DMS 273 (cell line): ENCODE measurements at regions not wholly inside any gene's neighbourhood (a gene's known extent, or its start where the extent isn't known, plus 50 kb on each side); places are given as distances from the start of the nearest gene placed in this dataset.

Experiments
- DNase-seq: peaks from one replicate; lab custom pipeline; 2025; ENCODE audit not compliant: unreplicated experiment; lab: John Stamatoyannopoulos, UW

DNA sequence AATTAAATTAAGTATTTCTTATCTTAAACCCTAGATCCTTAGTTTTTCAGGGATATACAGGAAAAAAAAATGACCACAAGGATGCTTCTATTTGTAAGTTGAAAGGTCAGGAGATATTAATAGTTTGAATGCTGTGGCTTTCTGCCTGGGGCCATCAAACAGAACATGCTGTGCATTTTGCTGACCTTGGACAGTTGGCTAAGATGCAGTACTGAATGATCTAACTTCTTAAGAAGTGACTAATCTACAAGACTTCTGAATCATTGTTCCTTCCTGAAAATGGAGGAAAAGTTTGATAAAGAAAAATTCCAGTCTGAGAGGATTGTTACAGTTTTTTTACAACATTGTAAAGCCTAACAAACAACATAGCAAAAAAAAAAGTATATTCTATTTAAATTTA, 237.8 kb upstream of the JADE1 start:
- no peak for DNase-seq

DNA sequence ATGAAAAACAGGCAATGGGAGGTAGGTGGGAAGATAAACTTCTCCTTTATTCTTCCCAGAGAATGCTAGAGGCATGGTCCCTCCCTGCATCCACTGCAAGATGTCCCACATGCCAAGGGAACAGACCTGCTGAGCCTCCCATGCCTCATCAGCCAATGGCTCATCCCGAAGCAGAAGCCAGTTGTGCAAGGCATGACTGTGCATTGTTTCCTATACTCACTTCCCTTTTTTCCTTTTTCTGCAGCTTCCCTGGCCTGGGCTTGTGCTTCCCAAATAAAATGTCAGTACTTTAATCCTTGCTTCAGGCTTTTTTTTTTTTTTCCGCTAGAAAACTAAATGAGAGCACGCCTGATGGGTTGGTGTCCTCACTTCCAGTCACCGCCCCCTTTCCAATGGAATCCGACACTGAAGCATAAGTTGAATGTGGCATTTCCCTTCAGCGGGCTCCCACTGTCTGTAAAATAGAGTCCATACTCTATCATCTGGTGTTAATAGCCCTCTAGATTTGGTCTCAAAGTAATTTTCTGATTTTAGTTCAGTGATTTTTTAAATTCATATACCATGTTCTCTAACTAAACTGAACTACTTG, 239.0 kb upstream of the JADE1 start:
- no peak for DNase-seq

DNA sequence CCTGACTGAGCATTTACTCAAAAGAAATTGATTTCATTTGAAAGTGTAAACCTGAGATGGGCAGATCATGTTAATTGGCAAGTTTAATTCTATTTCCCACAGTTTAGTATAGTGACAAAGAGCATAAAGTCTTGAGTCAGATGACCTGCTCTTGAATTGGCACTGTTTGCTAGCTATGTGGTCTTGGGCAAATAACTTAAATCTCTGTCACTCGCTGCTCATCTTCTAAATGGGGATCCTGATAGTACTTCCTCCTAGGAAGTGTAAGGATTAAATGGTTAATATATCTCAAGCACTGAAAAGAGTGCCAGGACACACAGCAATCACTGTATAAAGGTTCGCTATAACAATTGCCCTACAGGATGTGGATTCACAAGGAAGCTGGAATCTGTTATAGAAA, 242.8 kb upstream of the JADE1 start:
- no peak for DNase-seq

DNA sequence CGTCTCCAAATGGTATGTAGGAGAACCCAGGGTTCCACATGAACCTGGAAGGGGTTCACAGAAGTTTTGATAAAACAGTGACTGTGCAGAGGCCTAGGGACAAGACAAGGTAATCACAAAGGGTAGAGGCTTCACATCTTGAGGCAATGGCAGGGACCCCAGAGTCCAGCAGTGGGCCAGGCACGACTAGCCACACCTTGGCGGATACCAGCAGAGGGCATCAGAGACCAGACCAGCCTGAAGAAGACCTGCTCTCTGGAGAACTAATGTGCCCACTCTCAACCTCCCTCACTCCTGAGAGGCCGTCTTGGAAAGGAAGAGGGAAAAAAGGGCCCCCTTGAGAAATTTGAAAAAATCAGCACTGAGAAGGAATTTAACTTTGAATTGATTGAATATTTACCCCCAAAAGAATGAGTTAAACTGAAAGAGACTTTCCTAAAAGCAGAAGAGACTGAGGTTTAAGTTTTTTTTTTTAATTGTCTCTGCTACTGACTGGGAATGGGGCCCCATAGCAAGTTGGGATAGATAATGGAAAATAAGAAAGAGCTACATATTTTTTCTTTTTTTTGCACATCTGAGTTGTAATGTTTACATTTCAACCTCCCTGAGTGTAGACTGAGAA, 243.8 kb upstream of the JADE1 start:
- peak; percentile 38 for DNase-seq

DNA sequence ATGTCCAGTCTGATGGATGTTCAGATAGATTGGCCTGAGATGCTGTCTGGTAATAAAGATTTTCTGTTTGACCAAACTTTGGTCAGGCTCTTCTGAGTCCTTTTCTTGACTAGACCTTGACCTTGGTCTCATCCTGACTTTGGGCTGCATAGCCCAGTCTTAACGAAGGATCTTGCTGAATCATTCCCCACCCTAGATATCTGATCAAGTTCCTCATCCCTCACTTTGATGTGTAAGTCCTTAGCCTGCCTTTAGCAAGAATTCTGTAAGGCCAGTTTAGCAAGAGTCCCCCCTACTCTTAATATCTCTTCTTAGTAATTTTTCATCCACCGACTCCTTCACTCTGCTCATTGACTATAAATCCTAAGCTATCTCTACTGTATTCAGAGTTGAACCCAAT, 244.4 kb upstream of the JADE1 start:
- DNase-seq, result no peak

DNA sequence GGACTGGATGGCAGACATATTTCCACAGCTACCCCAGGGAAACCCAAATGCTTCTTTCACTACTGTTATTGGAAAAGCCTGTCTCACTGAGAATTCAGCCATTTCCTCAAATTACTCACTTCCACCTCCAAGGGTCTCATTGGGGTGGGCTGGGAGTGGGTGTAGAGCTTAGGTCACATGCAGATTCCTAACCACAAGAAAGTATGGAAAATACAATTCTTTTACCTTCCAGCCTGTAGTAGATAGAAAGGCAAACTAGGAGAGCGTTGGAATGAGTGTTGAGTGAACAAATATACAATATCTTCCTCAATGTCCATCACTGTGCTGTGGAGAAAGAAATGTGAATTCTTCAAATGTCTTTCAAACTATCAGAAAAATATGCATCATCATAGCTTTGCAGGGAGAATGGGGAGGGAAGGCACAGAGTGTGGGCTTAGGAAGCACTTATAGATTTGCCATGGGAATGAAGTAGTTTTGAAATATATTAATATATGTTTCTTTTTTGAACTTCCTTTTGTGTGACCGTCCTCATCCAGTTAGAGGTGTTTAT, 245.3 kb upstream of the JADE1 start:
- DNase-seq, result no peak

DNA sequence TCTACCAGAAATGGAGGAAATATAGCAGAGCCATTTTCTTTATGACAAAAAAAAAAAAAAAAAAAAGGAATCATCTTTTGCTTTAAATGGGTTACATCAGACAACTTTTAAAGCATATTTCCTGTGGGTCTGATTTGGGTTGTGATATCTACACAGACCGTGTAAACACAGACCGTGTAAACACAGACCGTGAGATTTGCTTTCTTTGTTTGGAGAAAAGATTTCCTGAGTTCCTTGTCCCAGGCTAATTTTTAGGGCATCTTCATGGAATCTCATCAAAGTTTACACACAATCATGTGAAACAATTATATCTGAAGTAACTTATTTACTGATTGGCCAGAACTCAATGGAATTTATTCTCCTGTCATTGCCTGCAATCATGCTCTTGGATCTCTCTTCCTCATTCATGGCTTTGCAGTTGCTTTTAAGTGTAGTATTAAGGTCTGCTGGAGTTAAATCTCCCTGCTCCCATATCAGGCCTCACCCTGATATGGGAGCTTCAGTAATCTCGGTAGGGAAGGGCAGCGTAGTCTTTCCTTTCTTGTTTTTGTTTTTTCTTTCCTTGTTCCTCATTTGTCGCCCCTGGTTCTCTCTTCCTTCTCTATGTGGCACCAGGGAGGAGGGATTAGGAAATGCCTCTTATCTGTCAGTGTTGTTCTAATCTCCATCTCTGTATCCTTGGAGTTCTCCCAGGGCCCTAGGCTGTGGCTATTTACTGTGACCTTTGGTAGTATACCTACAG, 248.6 kb upstream of the JADE1 start:
- DNase-seq, result no peak

DNA sequence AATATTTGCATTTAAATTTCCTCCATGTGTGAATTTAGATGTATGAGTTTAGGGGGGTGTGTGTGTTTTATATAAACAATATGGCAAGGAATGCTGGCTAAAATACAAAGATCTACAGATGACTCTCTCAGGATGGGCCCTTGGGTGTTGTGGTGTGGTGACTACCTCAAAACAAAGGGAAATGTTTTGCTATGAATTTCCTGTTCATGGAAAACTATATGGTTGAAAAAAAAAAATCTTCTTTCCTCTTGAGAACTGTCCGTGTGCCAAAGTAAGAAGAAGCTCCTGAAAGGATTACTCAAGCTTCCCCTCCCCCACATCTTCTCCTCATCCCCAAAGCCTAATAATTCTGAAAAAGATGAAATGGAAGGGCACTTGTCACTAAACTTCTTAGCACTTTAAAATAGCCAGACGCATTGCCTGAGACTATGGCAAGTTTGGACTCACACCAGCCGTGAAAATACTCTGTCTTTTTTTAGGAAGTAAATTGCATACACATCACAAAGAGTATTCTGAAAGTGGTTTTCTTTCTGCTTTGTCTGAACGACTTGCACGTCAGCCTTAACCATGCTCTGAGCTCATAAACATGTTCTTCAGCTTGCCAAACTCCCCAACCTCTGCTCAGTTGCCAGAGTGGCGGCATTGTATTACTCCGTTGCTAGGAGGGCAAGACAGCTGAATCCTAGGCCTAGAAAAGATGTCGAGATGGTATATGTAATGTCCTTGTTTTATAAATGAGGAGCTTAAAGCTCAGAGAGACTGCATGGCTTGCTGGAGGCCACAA, 250.4 kb upstream of the JADE1 start:
- no peak for DNase-seq

DNA sequence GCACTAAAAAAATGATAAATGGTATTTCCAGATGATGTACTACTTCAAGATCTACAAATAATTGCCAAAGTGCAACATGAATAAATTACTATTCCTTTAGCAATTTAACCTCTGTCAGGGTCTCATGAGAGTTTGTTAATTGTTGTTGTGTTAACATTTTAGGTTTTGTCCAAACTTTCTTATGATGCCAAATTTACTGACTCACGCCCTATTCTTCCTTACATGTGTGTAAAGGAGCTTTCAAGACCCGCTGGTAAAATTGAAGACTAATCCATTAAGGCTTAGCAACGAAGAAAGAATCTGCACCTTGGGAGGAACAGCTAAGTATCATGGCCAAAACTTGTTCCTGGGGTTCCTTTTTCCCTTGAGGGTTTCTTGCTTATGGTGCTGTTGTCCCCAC, 252.7 kb upstream of the JADE1 start:
- DNase-seq, result no peak

DNA sequence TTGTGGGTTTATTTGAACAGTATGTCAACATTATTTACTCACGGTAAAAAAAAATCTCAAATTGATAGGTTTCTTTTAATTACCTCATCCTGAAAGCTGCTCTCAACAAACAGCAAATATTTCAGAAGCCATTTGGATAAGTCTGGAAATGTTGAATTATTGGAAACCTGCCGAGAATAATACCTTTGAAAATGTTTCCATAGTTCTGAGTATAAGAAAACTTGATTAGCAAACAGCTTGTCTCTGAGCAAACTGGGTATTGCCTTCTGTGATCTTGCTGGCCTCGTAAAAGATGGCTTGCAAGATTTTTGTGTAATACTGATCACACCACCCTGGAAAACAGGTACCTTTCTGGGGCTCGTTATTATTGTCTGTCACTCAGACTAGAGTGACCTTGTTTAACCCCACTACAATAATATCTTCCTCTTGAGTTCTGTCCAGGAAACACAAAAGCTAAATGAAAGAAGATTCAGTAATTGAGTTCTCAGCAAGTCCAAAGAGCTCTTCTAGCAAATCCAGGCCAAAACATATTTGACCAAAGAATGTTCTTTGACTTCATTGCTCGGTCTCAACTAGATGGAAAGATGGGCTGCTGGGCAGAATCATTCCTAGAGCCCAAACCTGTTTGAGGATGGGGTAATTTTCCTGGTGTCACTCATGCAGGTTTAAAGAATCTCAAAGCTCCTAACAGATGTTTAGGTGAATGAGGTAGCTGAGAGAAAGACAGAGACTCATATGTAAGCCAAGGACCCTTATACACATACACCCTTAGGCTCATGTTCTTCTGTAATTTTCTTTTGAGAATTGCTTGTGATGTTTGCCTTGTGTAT, 255.6 kb upstream of the JADE1 start:
- DNase-seq, result peak; percentile 40

- no peak for DNase-seq
These were observed 257.0 kb upstream of the JADE1 start for GRCh38 chr4:128552586-128552907.

DNA sequence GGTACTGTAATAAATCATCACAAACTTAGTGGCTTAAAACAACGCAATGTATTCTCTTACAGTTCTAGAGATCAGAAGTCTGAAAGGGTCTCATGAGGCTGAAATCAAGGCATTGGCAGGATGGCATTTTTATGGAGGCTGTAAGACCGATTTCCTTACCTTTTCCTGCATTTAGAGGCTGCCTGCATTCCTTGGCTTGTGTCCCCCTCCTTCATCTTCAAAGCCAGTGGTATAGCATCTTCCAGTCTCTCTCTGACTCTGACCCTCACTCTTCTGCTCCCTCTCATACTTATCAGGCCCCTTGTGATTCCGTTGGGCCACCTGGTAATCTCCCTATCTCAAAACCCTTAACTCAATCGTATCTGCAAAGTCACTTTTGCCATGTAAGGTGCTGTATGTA, 258.2 kb upstream of the JADE1 start:
- DNase-seq, result no peak

DNA sequence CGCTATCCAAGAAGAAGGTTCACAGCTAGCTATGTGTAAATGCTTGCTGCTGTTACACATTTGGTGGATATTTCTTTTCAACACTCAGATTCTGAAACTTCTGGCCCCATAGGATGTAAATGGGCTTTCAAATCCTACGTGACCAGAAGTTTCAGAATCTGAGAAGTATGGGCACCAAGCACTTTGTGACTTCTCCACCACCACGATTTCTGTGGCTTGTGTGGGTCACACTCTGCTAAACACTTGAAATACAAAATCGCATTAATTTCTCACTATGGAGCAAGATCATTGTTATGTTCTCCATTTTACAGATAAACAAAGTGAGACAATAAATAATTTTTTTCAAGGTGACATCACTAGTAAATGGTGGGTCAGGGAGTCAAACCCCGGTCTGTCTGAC, 259.4 kb upstream of the JADE1 start:
- DNase-seq, result no peak

- no peak for DNase-seq
These were observed 259.9 kb upstream of the JADE1 start for GRCh38 chr4:128549636-128550035.

DNA sequence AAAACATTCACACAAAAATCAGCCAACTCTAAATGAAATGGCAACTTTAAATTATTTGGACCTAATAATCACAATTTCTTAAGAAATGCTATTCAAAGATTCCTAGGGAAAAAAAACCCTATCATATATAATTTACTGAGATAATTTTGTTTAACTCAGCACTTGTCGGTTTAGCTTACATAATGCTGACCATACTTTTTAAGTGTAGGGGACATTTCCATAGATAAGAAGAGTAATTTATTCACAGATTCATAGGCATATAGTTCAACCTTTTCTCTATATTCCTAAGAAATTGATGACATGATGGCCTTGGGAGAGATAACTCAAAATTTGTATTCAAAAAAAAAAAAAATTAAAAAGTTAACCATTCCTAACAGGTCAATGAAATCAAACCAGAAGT, 260.8 kb upstream of the PGRMC2 start:
- DNase-seq, result no peak

DNA sequence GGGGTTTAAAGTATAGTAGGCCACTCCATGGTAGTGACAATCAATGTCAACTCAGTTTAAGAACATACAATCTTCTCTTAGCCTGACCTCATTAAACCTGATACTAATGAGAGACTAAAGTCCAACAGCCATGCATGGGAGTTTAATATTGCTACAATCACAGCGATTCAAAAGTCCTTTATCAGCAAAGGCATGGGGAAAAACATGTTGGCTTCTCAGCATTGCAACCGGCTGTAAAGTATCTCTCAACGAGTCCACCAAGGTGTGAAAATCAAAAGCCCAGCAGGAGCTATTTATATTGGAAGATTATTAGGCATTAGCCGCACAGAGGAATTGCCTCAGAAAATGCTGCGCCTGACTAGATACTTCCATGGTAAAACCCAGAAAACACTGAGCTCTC, 256.7 kb upstream of the PGRMC2 start:
- no peak for DNase-seq

GRCh38 chr4:128543696-128544095, 256.1 kb upstream of the PGRMC2 start:
- DNase-seq, result no peak

DNA sequence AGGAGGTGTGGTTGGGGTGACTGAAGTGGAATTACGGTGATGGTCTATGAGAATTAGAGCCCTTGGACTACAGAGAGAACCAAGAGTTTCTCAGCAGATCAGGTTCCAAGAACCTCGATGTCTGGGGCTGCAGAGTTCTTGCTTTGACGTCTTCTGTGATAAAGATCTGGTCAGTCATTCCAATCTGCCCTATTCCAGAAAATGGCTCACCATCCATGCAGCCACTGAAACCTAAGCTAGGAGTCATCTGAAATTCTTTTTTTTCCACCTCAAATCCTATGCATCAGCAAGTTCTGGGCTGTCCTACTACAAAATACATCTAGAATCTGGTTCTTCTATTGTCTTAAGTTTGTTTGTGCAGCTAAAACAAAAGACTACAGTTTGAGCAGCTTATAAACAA, 254.4 kb upstream of the PGRMC2 start:
- DNase-seq, result no peak

DNA sequence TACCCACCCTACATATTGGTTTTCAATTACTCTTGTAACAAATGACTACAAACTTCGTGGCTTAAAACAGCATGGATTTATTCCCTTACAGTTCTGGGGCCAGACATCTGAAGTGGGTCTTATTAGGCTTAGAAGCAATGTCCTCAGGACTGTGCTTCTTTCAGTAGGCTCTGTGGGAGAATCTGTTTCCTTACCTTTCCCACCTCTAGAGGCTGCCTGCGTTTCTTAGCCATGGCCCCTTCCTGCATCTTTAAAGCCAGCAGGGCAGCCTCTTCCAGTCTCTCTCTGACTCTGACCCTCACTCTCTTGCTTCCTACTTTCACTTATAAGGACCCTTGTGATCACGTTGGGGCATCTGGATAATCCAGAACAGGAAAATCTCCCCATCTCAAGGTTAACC, 252.5 kb upstream of the PGRMC2 start:
- DNase-seq, result no peak

- no peak for DNase-seq
These were observed 250.7 kb upstream of the PGRMC2 start for GRCh38 chr4:128538111-128538882.
